Neutrophil (primary cell): ENCODE measurements at regions not wholly inside any gene's neighbourhood (a gene's known extent, or its start where the extent isn't known, plus 50 kb on each side); places are given as distances from the start of the nearest gene placed in this dataset.

ENCODE experiments used
- H3K27ac ChIP-seq: fragments of 200-600 bp; sonication (generic); 2 replicates; pipeline ENCODE4 v1.5.1; 2016; ENCODE audit warnings: mild to moderate bottlenecking, moderate library complexity
- H3K27me3 ChIP-seq: fragments of 200-600 bp; sonication (generic); 2 replicates; pipeline ENCODE4 v1.6.0; 2016; ENCODE audit warnings: mild to moderate bottlenecking
- H3K36me3 ChIP-seq: fragments of 200-600 bp; sonication (generic); 2 replicates; pipeline ENCODE4 v1.5.1; 2017
- H3K4me1 ChIP-seq, 2 experiments: fragments of 200-600 bp in 1 of 2; sonication (generic) in 1 of 2; 1 replicate in 1 of 2; 2 replicates in 1 of 2; pipeline versions ENCODE4 v1.5.1 to v1.6.1; 2013 to 2016; ENCODE audit warnings: low read depth in 1 of 2, low read length in 1 of 2, mild to moderate bottlenecking in 1 of 2, moderate library complexity in 1 of 2; ENCODE audit not compliant: control insufficient read depth in 1 of 2, insufficient read depth in 1 of 2
- H3K4me3 ChIP-seq, 2 experiments: fragments of 200-600 bp in 1 of 2; sonication (generic) in 1 of 2; 1 replicate in 1 of 2; 2 replicates in 1 of 2; pipeline ENCODE4 v1.5.1; 2013 to 2016; ENCODE audit warnings: low read depth in 1 of 2, low read length in 1 of 2, mild to moderate bottlenecking in 1 of 2, moderate library complexity in 1 of 2
- H3K9me3 ChIP-seq: fragments of 200-600 bp; sonication (generic); 2 replicates; pipeline ENCODE4 v1.5.1; 2016
- CTCF ChIP-seq: fragments of 200-600 bp; sonication (generic); IDR thresholded peaks from 2 replicates; pipeline ENCODE4 v1.5.1; 2016; ENCODE audit warnings: antibody characterized with exemption

GRCh38 chr11:104352036-104352435 lies 188.1 kb upstream of the PDGFD start:
- H3K9me3 ChIP-seq: no peaks in the 10 kb centered on the region
- no peaks in the 10 kb centered on the region for H3K36me3 ChIP-seq
- no peak for TF ChIP-seq CTCF
- no peak overlapping the region for H3K27ac ChIP-seq
- no peaks in the 10 kb centered on the region for H3K4me1 ChIP-seq
- no peak overlapping the region for H3K4me3 ChIP-seq
- H3K27me3 ChIP-seq: no peaks in the 10 kb centered on the region

- no peak for TF ChIP-seq CTCF
Measured at GRCh38 chr11:104343578-104343977, 179.6 kb upstream of the PDGFD start.

GRCh38 chr11:104340590-104340989 lies 176.6 kb upstream of the PDGFD start:
- Histone ChIP-seq H3K9me3 (no peaks in the 10 kb centered on the region), H3K36me3 (no peaks in the 10 kb centered on the region), H3K4me3 (no peak overlapping the region), H3K4me1 (no peaks in the 10 kb centered on the region), H3K27ac (no peak overlapping the region), H3K27me3 (no peaks in the 10 kb centered on the region)
- TF ChIP-seq CTCF: no peak

More at GRCh38 chr11:104343578-104343977, 179.6 kb upstream of the PDGFD start:
- Histone ChIP-seq H3K9me3 (no peaks in the 10 kb centered on the region), H3K27ac (no peak overlapping the region), H3K36me3 (no peaks in the 10 kb centered on the region), H3K27me3 (no peaks in the 10 kb centered on the region), H3K4me1 (no peaks in the 10 kb centered on the region), H3K4me3 (no peak overlapping the region)

GRCh38 chr11:104339380-104339831 lies 175.5 kb upstream of the PDGFD start:
- H3K27ac ChIP-seq: no peak overlapping the region
- no peak overlapping the region for H3K4me3 ChIP-seq
- no peaks in the 10 kb centered on the region for H3K27me3 ChIP-seq
- no peak for TF ChIP-seq CTCF
- no peaks in the 10 kb centered on the region for H3K4me1 ChIP-seq
- H3K36me3 ChIP-seq: no peaks in the 10 kb centered on the region
- H3K9me3 ChIP-seq: no peaks in the 10 kb centered on the region

GRCh38 chr11:104338186-104338585 lies 174.2 kb upstream of the PDGFD start:
- Histone ChIP-seq H3K36me3 (no peaks in the 10 kb centered on the region), H3K27ac (no peak overlapping the region), H3K9me3 (no peaks in the 10 kb centered on the region), H3K27me3 (no peaks in the 10 kb centered on the region), H3K4me1 (no peaks in the 10 kb centered on the region), H3K4me3 (no peak overlapping the region)
- TF ChIP-seq CTCF: no peak

- no peak for TF ChIP-seq CTCF
- Histone ChIP-seq H3K9me3 (no peaks in the 10 kb centered on the region), H3K36me3 (no peaks in the 10 kb centered on the region), H3K27me3 (no peaks in the 10 kb centered on the region), H3K4me3 (no peak overlapping the region), H3K4me1 (no peaks in the 10 kb centered on the region), H3K27ac (no peak overlapping the region)
Measured at GRCh38 chr11:104337273-104337672, 173.3 kb upstream of the PDGFD start.
